HCT116 (cell line): ENCODE measurements at regions not wholly inside any gene's neighbourhood (a gene's known extent, or its start where the extent isn't known, plus 50 kb on each side); places are given as distances from the start of the nearest gene placed in this dataset.

Experiments used
- ATAC-seq: fragments of 200-7000 bp; cut with Tn5 transposase; 2 replicates; pipeline ENCODE4 v1.9.1; 2020; ENCODE audit warnings: mild to moderate bottlenecking, moderate library complexity
- BruUV-seq: library from RNA; stranded (reverse); fragments of 400-500 nt; replicated peaks from 2 replicates; lab custom pipeline; 2021; lab: Mats Ljungman, UMichigan
- CTCF ChIA-PET: fragments of 300-600 bp; sonication (Branson Sonifier 250); formaldehyde crosslinking; loops from one replicate; lab custom pipeline; 2021; ENCODE audit warnings: antibody characterized with exemption; lab: Charles Lee
- POLR2A ChIA-PET: fragments of 300-600, 350-600 bp; sonication (Branson Sonifier 250); formaldehyde crosslinking; loops from one replicate; lab custom pipeline; 2021; ENCODE audit warnings: antibody characterized with exemption; lab: Charles Lee
- RAD21 ChIA-PET, 2 experiments: fragments of 300-600 bp; sonication (Branson Sonifier 250); formaldehyde crosslinking; loops; one replicate each; lab custom pipeline; 2023; ENCODE audit warnings: low total read pairs in 2 of 2; ENCODE audit not compliant: uncharacterized antibody in 2 of 2, unreplicated experiment in 2 of 2, low non-redundant PET in 1 of 2; lab: Charles Lee
- DNase-seq: peaks from one replicate; pipeline ENCODE4 v3.0.0-alpha.2; 2010; ENCODE audit warnings: low read depth, low spot score
- H2AFZ ChIP-seq: fragments of 200-600 bp; shearing (Covaris generic), sonication (generic); 2 replicates; pipeline ENCODE4 v1.6.1; 2017; ENCODE audit warnings: low read depth, mixed run types, mixed read lengths, antibody characterized with exemption, low read length; ENCODE audit not compliant: poor library complexity, severe bottlenecking
- H3K27ac ChIP-seq: 2 replicates; pipeline ENCODE4 v1.5.1; 2012; ENCODE audit warnings: low read depth, low read length
- H3K27me3 ChIP-seq: fragments of 200-600 bp; sonication (generic); 2 replicates; pipeline ENCODE4 v1.6.1; 2016; ENCODE audit warnings: mixed run types, low read length, mixed read lengths; ENCODE audit not compliant: insufficient read depth
- H3K36me3 ChIP-seq, 2 experiments: fragments of 200-500 bp in 1 of 2; fragments of 200-600 bp in 1 of 2; sonication (Bioruptor generic) in 1 of 2; sonication (generic) in 1 of 2; 2 replicates each; pipeline versions ENCODE4 v1.5.1 to v1.6.1; 2014 to 2016; ENCODE audit warnings: low read length in 2 of 2, inconsistent platforms in 1 of 2, mixed read lengths in 1 of 2, mixed run types in 1 of 2; ENCODE audit not compliant: insufficient read depth in 2 of 2, control insufficient read depth in 1 of 2
- H3K4me1 ChIP-seq, 2 experiments: fragments of 200-600 bp in 1 of 2; sonication (generic) in 1 of 2; 2 replicates each; pipeline versions ENCODE4 v1.5.1 to v1.6.1; 2012 to 2017; ENCODE audit warnings: low read length in 2 of 2, inconsistent platforms in 1 of 2, mild to moderate bottlenecking in 1 of 2, mixed read lengths in 1 of 2, mixed run types in 1 of 2, moderate library complexity in 1 of 2; ENCODE audit not compliant: insufficient read depth in 2 of 2, control insufficient read depth in 1 of 2
- H3K4me2 ChIP-seq: fragments of 200-600 bp; sonication (generic); 2 replicates; pipeline ENCODE4 v1.6.1; 2017; ENCODE audit warnings: mixed run types, low read length, mixed read lengths
- H3K4me3 ChIP-seq, 2 experiments: fragments of 200-600 bp in 1 of 2; sonication (generic) in 1 of 2; replicated peaks in 1 of 2; 2 replicates each; pipeline ENCODE4 v1.5.1; 2011 to 2016; ENCODE audit warnings: low read length in 2 of 2, control low read depth in 1 of 2, low read depth in 1 of 2, mild to moderate bottlenecking in 1 of 2, mixed read lengths in 1 of 2, mixed run types in 1 of 2
- H3K79me2 ChIP-seq: fragments of 200-600 bp; sonication (generic); 2 replicates; pipeline ENCODE4 v1.6.1; 2017; ENCODE audit warnings: mild to moderate bottlenecking, mixed run types, low read length, moderate library complexity, mixed read lengths; ENCODE audit not compliant: insufficient read depth
- H3K9ac ChIP-seq: fragments of 200-600 bp; sonication (generic); 2 replicates; pipeline ENCODE4 v1.6.1; 2016; ENCODE audit warnings: low read length, mixed read lengths
- H3K9me2 ChIP-seq: fragments of 200-600 bp; sonication (generic), shearing (Covaris generic); 2 replicates; pipeline ENCODE4 v1.6.1; 2017; ENCODE audit warnings: mixed run types, mild to moderate bottlenecking, moderate library complexity; ENCODE audit not compliant: insufficient read depth
- H3K9me3 ChIP-seq, 2 experiments: fragments of 200-500 bp in 1 of 2; fragments of 200-600 bp in 1 of 2; sonication (Bioruptor generic) in 1 of 2; sonication (generic) in 1 of 2; 2 replicates each; pipeline ENCODE4 v1.6.1; 2014 to 2017; ENCODE audit warnings: low read length in 2 of 2, mixed read lengths in 2 of 2, inconsistent platforms in 1 of 2, low read depth in 1 of 2, mild to moderate bottlenecking in 1 of 2, mixed run types in 1 of 2, moderate library complexity in 1 of 2; ENCODE audit not compliant: control insufficient read depth in 1 of 2, insufficient read depth in 1 of 2
- H4K20me1 ChIP-seq: fragments of 200-600 bp; sonication (generic), shearing (Covaris generic); 2 replicates; pipeline ENCODE4 v1.6.1; 2017; ENCODE audit warnings: mixed run types, mild to moderate bottlenecking, moderate library complexity; ENCODE audit not compliant: insufficient read depth
- CBX3 ChIP-seq: IDR thresholded peaks from 2 replicates; pipeline ENCODE4 v1.6.1; 2012; ENCODE audit warnings: low read depth
- CEBPB ChIP-seq: IDR thresholded peaks from 2 replicates; pipeline ENCODE4 v1.6.1; 2012; ENCODE audit warnings: low read depth
- CTCF ChIP-seq, 3 experiments: fragments of 200-600 bp in 1 of 3; sonication (generic) in 1 of 3; IDR thresholded peaks in 2 of 3; conservative IDR thresholded peaks in 1 of 3; 2 replicates each; pipeline ENCODE4 v1.5.1; 2012 to 2017; ENCODE audit warnings: low read depth in 2 of 3, low read length in 2 of 3, antibody characterized with exemption in 1 of 3, borderline replicate concordance in 1 of 3, control low read depth in 1 of 3, mild to moderate bottlenecking in 1 of 3, mixed read lengths in 1 of 3, mixed run types in 1 of 3, moderate library complexity in 1 of 3; ENCODE audit not compliant: insufficient read depth in 1 of 3
- EGR1 ChIP-seq: IDR thresholded peaks from 2 replicates; pipeline ENCODE4 v1.6.1; 2012; ENCODE audit warnings: low read depth
- ELF1 ChIP-seq: IDR thresholded peaks from 2 replicates; pipeline ENCODE4 v1.6.1; 2012; ENCODE audit warnings: low read depth, borderline replicate concordance
- EZH2 ChIP-seq: fragments of 200-600 bp; sonication (generic); IDR thresholded peaks from 2 replicates; pipeline ENCODE4 v1.6.1; 2017; ENCODE audit warnings: antibody characterized with exemption, mixed run types
- JUND ChIP-seq: IDR thresholded peaks from 2 replicates; pipeline ENCODE4 v1.6.1; 2012
- POLR2AphosphoS5 ChIP-seq: IDR thresholded peaks from 2 replicates; pipeline ENCODE4 v1.6.1; 2011; ENCODE audit warnings: mild to moderate bottlenecking, low read depth, low read length, moderate library complexity
- SIN3A ChIP-seq: IDR thresholded peaks from 2 replicates; pipeline ENCODE4 v1.6.1; 2012; ENCODE audit warnings: low read depth
- TCF7L2 ChIP-seq: IDR thresholded peaks from 2 replicates; pipeline ENCODE4 v1.7.0; 2011; ENCODE audit warnings: borderline replicate concordance, inconsistent platforms; ENCODE audit not compliant: insufficient read depth, insufficient read length; ENCODE audit errors: extremely low read depth
- YY1 ChIP-seq: IDR thresholded peaks from 2 replicates; pipeline ENCODE4 v1.6.1; 2011; ENCODE audit warnings: low read length, low read depth, moderate library complexity, mild to moderate bottlenecking; ENCODE audit not compliant: insufficient replicate concordance; ENCODE audit errors: extremely low read depth
- ZFX ChIP-seq: fragments of 450-650 bp; IDR thresholded peaks from 2 replicates; pipeline ENCODE4 v1.6.1; 2017
- ZNF274 ChIP-seq: fragments of 200-500 bp; sonication (Bioruptor generic); IDR thresholded peaks from 2 replicates; pipeline ENCODE4 v1.6.1; 2014; ENCODE audit warnings: mild to moderate bottlenecking, low read depth, low read length, inconsistent platforms
- intact Hi-C: fragments of 100-400 bp; cut with micrococcal nuclease; formaldehyde crosslinking; loops from 2 replicates; pipeline ENCODE4 v1.10.0; 2022
- TF ChIP-seq, protein P1 (sequence below): IDR thresholded peaks from 2 replicates; pipeline ENCODE4 v1.6.1; 2011; ENCODE audit warnings: mild to moderate bottlenecking, low read length, moderate library complexity; ENCODE audit not compliant: insufficient replicate concordance; ENCODE audit errors: extremely low read depth

DNA sequence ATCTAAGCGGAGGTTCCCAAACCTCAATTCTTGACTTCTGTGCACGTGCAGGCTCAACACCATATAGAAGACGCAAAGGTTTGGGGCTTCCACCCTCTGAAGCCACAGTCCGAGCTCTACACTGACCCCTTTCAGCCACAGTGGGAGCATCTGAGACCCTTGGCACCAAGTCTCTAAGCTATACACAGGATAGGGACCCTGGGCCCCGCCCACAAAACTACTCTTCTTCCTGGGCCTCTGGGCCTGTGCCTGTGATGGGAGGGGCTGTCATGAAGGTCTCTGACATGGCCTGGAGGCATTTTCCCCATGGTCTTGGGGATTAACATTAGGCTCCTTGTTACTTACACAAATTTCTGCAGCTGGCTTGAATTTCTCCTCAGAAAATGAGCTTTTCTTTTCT is 1374.1 kb upstream of the NXPH2 start:
- DNase-seq (no peak), ATAC-seq (no peak)
- ChIA-PET POLR2A (no interaction called here), RAD21 (no interaction called here), CTCF (no interaction called here)
- Histone ChIP-seq H3K4me1 (no peaks in the 10 kb centered on the region), H3K36me3 (no peaks in the 10 kb centered on the region), H3K9me3 (no peaks in the 10 kb centered on the region), H3K4me3 (no peak overlapping the region), H2AFZ (no peak overlapping the region), H3K27ac (no peak overlapping the region), H3K9me2 (no peaks in the 10 kb centered on the region), H3K4me2 (no peak overlapping the region), H4K20me1 (no peaks in the 10 kb centered on the region), H3K27me3 (no peaks in the 10 kb centered on the region), H3K79me2 (no peaks in the 10 kb centered on the region), H3K9ac (no peak overlapping the region)
- BruUV-seq: no TSS peak
- intact Hi-C loops: no loop called here
- TF ChIP-seq JUND (no peak), EZH2 (no peak), SIN3A (no peak), YY1 (no peak), TCF7L2 (no peak), CTCF (IDR thresholded peaks at IDR 0.05 in 2 of 3, conservative IDR thresholded peaks at IDR 0.05 in 1 of 3; ENCODE audit: borderline replicate concordance in 1 of 3, insufficient read depth in 1 of 3, low read depth in 2 of 3, low read length in 2 of 3) (no peak), EGR1 (no peak)

DNA sequence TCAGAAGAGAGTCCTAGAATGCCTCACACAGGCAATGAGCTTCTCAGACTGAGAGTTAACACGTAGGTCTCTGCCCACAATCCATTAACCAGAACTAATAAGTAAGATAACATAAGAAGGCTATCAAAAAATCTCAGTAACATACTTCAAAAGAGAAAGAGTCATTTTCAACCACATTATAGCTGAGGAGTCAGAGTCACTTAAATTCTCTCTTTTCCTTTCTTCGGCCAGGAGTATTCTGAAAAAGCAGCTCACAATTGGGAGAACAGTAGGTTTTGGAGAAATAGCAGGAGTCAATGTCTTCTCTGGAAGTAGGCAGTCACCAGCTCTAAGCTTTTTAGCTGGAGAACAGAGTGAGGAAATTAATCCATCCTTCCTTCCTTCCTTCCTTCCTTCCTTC is 1364.4 kb upstream of the NXPH2 start:
- Histone ChIP-seq H3K9me2 (no peaks in the 10 kb centered on the region), H3K36me3 (no peaks in the 10 kb centered on the region), H3K4me3 (no peak overlapping the region), H3K9me3 (no peaks in the 10 kb centered on the region), H3K27me3 (no peaks in the 10 kb centered on the region), H3K79me2 (no peaks in the 10 kb centered on the region), H3K27ac (no peak overlapping the region), H3K4me2 (no peak overlapping the region), H3K9ac (no peak overlapping the region), H2AFZ (no peak overlapping the region), H4K20me1 (no peaks in the 10 kb centered on the region), H3K4me1 (no peaks in the 10 kb centered on the region)
- RAD21 ChIA-PET: no interaction called here
- POLR2A ChIA-PET: no interaction called here
- DNase-seq: no peak
- intact Hi-C loops: no loop called here
- BruUV-seq: no TSS peak
- ATAC-seq: no peak
- CTCF ChIA-PET: no interaction called here
- TF ChIP-seq ELF1 (no peak), EZH2 (no peak), YY1 (no peak), ZNF274 (no peak), POLR2AphosphoS5 (no peak), JUND (no peak), TCF7L2 (no peak), CTCF (IDR thresholded peaks at IDR 0.05 in 2 of 3, conservative IDR thresholded peaks at IDR 0.05 in 1 of 3; ENCODE audit: borderline replicate concordance in 1 of 3, insufficient read depth in 1 of 3, low read depth in 2 of 3, low read length in 2 of 3) (no peak), CBX3 (no peak), CEBPB (no peak), ZFX (no peak)
- TF ChIP-seq, protein P1, sequence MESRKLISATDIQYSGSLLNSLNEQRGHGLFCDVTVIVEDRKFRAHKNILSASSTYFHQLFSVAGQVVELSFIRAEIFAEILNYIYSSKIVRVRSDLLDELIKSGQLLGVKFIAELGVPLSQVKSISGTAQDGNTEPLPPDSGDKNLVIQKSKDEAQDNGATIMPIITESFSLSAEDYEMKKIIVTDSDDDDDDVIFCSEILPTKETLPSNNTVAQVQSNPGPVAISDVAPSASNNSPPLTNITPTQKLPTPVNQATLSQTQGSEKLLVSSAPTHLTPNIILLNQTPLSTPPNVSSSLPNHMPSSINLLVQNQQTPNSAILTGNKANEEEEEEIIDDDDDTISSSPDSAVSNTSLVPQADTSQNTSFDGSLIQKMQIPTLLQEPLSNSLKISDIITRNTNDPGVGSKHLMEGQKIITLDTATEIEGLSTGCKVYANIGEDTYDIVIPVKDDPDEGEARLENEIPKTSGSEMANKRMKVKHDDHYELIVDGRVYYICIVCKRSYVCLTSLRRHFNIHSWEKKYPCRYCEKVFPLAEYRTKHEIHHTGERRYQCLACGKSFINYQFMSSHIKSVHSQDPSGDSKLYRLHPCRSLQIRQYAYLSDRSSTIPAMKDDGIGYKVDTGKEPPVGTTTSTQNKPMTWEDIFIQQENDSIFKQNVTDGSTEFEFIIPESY: no peak
